Uterus (tissue), 2 donors: ENCODE measurements at regions not wholly inside any gene's neighbourhood (a gene's known extent, or its start where the extent isn't known, plus 50 kb on each side); places are given as distances from the start of the nearest gene placed in this dataset.

Experiments used
- CTCF ChIP-seq, 4 experiments: fragments of 200-600 bp in 2 of 4; fragments of 450-650 bp in 2 of 4; sonication (generic) in 2 of 4; IDR thresholded peaks; one replicate each; pipeline ENCODE4 v1.5.1; 2016 to 2019; ENCODE audit warnings: antibody characterized with exemption in 4 of 4, mild to moderate bottlenecking in 2 of 4, moderate library complexity in 1 of 4
- POLR2A ChIP-seq, 2 donors: fragments of 450-650 bp; IDR thresholded peaks; one replicate each; pipeline ENCODE4 v1.6.1; 2016; ENCODE audit warnings: antibody characterized with exemption in 2 of 2, mild to moderate bottlenecking in 1 of 2, moderate library complexity in 1 of 2

GRCh38 chr3:74491874-74492273, 122.6 kb downstream of the CNTN3 start:
- TF ChIP-seq CTCF (IDR thresholded peaks at IDR 0.05) = no peak
- TF ChIP-seq POLR2A (IDR thresholded peaks at IDR 0.05) = no peak
